ENCODE measurements at regions not wholly inside any gene's neighbourhood (a gene's known extent, or its start where the extent isn't known, plus 50 kb on each side); places are given as distances from the start of the nearest gene placed in this dataset.

GRCh38 chr4:177957596-177958360 lies 515.5 kb upstream of the AGA start:
- DNase-seq (ENCODE audit: low spot score), result no peak
- Mint-ChIP-seq H3K27me3 (ENCODE audit: unreplicated experiment) (no peaks in the 10 kb centered on the region), H3K27ac (ENCODE audit: unreplicated experiment) (no peak overlapping the region)

GRCh38 chr4:177960566-177960965 lies 518.3 kb upstream of the AGA start:
- DNase-seq (ENCODE audit: low spot score), result no peak
- Mint-ChIP-seq H3K36me3 (ENCODE audit: low read depth, unreplicated experiment) (no peaks in the 10 kb centered on the region), H3K27me3 (ENCODE audit: unreplicated experiment) (no peaks in the 10 kb centered on the region), H3K4me1 (ENCODE audit: unreplicated experiment) (peaks cover 8% of the 10 kb centered on the region), H3K4me3 (ENCODE audit: unreplicated experiment) (no peak overlapping the region), H3K9me3 (ENCODE audit: unreplicated experiment) (no peaks in the 10 kb centered on the region), H3K27ac (ENCODE audit: unreplicated experiment) (no peak overlapping the region)
- TF ChIP-seq CTCF (IDR thresholded peaks at IDR 0.05; ENCODE audit: unreplicated experiment), result no peak

More at GRCh38 chr4:177957596-177958360, 515.5 kb upstream of the AGA start:
- Mint-ChIP-seq H3K4me3 (ENCODE audit: unreplicated experiment) (no peak overlapping the region), H3K36me3 (ENCODE audit: low read depth, unreplicated experiment) (no peaks in the 10 kb centered on the region), H3K9me3 (ENCODE audit: unreplicated experiment) (no peaks in the 10 kb centered on the region), H3K4me1 (ENCODE audit: unreplicated experiment) (peaks cover 5% of the 10 kb centered on the region)
- TF ChIP-seq CTCF (IDR thresholded peaks at IDR 0.05; ENCODE audit: unreplicated experiment), result no peak

GRCh38 chr4:177961761-177962380 lies 519.6 kb upstream of the AGA start:
- no peak for DNase-seq (ENCODE audit: low spot score)

GRCh38 chr4:177964061-177964460 lies 521.8 kb upstream of the AGA start:
- no peak for TF ChIP-seq CTCF (IDR thresholded peaks at IDR 0.05; ENCODE audit: unreplicated experiment)
- Mint-ChIP-seq H3K27ac (ENCODE audit: unreplicated experiment) (no peak overlapping the region), H3K27me3 (ENCODE audit: unreplicated experiment) (no peaks in the 10 kb centered on the region), H3K4me1 (ENCODE audit: unreplicated experiment) (peaks cover 8% of the 10 kb centered on the region), H3K9me3 (ENCODE audit: unreplicated experiment) (no peaks in the 10 kb centered on the region), H3K36me3 (ENCODE audit: low read depth, unreplicated experiment) (no peaks in the 10 kb centered on the region), H3K4me3 (ENCODE audit: unreplicated experiment) (no peak overlapping the region)
- no peak for DNase-seq (ENCODE audit: low spot score)

More at GRCh38 chr4:177961761-177962380, 519.6 kb upstream of the AGA start:
- no peak for TF ChIP-seq CTCF (IDR thresholded peaks at IDR 0.05; ENCODE audit: unreplicated experiment)
- H3K4me3 Mint-ChIP-seq (ENCODE audit: unreplicated experiment), result no peak overlapping the region
- no peak overlapping the region for H3K27ac Mint-ChIP-seq (ENCODE audit: unreplicated experiment)
- no peaks in the 10 kb centered on the region for H3K36me3 Mint-ChIP-seq (ENCODE audit: low read depth, unreplicated experiment)
- no peaks in the 10 kb centered on the region for H3K9me3 Mint-ChIP-seq (ENCODE audit: unreplicated experiment)
- peaks cover 8% of the 10 kb centered on the region for H3K4me1 Mint-ChIP-seq (ENCODE audit: unreplicated experiment)
- H3K27me3 Mint-ChIP-seq (ENCODE audit: unreplicated experiment), result no peaks in the 10 kb centered on the region

GRCh38 chr4:177964693-177965168 lies 522.5 kb upstream of the AGA start:
- no peak overlapping the region for H3K27ac Mint-ChIP-seq (ENCODE audit: unreplicated experiment)
- no peak for TF ChIP-seq CTCF (IDR thresholded peaks at IDR 0.05; ENCODE audit: unreplicated experiment)
- no peak overlapping the region for H3K4me3 Mint-ChIP-seq (ENCODE audit: unreplicated experiment)
- H3K9me3 Mint-ChIP-seq (ENCODE audit: unreplicated experiment), result no peaks in the 10 kb centered on the region
- H3K27me3 Mint-ChIP-seq (ENCODE audit: unreplicated experiment), result no peaks in the 10 kb centered on the region
- no peak for DNase-seq (ENCODE audit: low spot score)
- H3K4me1 Mint-ChIP-seq (ENCODE audit: unreplicated experiment), result peaks cover 8% of the 10 kb centered on the region
- no peaks in the 10 kb centered on the region for H3K36me3 Mint-ChIP-seq (ENCODE audit: low read depth, unreplicated experiment)

Data from endothelial cell (in vitro differentiated cells).